B cell (primary cell): ENCODE measurements at regions not wholly inside any gene's neighbourhood (a gene's known extent, or its start where the extent isn't known, plus 50 kb on each side); places are given as distances from the start of the nearest gene placed in this dataset.

ENCODE experiments used
- CTCF ChIP-seq: fragments of 200-600 bp; IDR thresholded peaks from one replicate; pipeline ENCODE4 v1.8.0; 2022; ENCODE audit warnings: antibody characterized with exemption, mild to moderate bottlenecking
- EZH2 ChIP-seq: IDR thresholded peaks from 2 replicates; pipeline ENCODE4 v1.6.1; 2012; ENCODE audit warnings: borderline replicate concordance, low read depth, mild to moderate bottlenecking, moderate library complexity, low read length; ENCODE audit not compliant: insufficient read depth, poor library complexity, severe bottlenecking

DNA sequence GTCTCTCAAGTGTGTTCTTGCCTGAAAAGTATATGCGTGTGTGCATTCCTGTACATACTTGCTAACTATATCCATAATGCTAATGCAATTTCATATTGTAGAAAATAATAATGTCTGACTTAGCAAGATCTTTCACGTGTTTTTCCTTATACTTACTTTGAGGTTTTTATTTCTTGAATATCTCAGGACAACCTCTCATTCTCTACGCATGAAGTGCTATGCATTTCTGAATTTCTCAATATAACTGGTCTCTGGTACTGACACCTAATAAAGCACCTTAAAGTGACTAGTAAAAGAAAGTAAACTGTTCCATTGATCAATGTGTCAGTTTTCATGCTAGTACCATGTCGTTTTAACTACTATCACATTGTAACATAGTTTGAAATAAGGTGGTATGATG is 589.9 kb upstream of the ADGRB3 start:
- TF ChIP-seq EZH2: no peak
- TF ChIP-seq CTCF: no peak
